GM06990 (cell line): ENCODE measurements at regions not wholly inside any gene's neighbourhood (a gene's known extent, or its start where the extent isn't known, plus 50 kb on each side); places are given as distances from the start of the nearest gene placed in this dataset.

Source experiments
- DNase-seq: peaks from one replicate; pipeline ENCODE4 v3.0.0-alpha.2; 2011; ENCODE audit not compliant: insufficient read length; ENCODE audit errors: extremely low read depth
- H3K27me3 ChIP-seq: replicated peaks from 2 replicates; pipeline ENCODE4 v1.6.0; 2011; ENCODE audit warnings: low read length; ENCODE audit not compliant: control insufficient read depth, insufficient read depth
- H3K36me3 ChIP-seq: 2 replicates; pipeline ENCODE4 v1.5.1; 2011; ENCODE audit warnings: low read length; ENCODE audit not compliant: control insufficient read depth, insufficient read depth
- H3K4me3 ChIP-seq: replicated peaks from 2 replicates; pipeline ENCODE4 v1.5.1; 2011; ENCODE audit warnings: low read depth, mild to moderate bottlenecking, control low read depth, low read length
- TF ChIP-seq, protein P1 (sequence below): IDR thresholded peaks from 2 replicates; pipeline ENCODE4 v1.5.1; 2011; ENCODE audit warnings: low read length, control low read depth, mild to moderate bottlenecking, inconsistent platforms; ENCODE audit not compliant: insufficient read depth, poor library complexity, severe bottlenecking

DNA sequence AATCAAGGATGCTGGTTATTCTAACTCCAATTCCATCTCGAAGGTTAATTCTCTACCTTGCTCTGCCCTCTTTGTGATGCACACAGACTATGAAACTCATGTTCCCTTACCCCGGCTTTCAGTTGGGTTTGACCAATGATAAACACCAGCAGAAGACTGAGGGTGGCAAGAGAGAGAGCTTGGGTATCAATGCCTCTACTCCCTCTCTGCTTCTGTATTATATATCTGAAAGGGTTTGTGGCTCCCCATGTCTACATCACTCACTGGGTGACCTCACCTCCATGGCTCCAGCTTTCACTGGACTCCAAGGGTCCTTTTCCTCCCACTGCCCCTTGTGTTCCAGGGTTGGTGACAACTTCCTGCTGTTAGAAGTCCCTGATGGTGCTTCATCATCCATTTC lies 659.0 kb upstream of the TBX3 start:
- DNase-seq, result no peak
- Histone ChIP-seq H3K27me3 (no peaks in the 10 kb centered on the region), H3K4me3 (no peak overlapping the region), H3K36me3 (no peaks in the 10 kb centered on the region)
- TF ChIP-seq, protein P1, sequence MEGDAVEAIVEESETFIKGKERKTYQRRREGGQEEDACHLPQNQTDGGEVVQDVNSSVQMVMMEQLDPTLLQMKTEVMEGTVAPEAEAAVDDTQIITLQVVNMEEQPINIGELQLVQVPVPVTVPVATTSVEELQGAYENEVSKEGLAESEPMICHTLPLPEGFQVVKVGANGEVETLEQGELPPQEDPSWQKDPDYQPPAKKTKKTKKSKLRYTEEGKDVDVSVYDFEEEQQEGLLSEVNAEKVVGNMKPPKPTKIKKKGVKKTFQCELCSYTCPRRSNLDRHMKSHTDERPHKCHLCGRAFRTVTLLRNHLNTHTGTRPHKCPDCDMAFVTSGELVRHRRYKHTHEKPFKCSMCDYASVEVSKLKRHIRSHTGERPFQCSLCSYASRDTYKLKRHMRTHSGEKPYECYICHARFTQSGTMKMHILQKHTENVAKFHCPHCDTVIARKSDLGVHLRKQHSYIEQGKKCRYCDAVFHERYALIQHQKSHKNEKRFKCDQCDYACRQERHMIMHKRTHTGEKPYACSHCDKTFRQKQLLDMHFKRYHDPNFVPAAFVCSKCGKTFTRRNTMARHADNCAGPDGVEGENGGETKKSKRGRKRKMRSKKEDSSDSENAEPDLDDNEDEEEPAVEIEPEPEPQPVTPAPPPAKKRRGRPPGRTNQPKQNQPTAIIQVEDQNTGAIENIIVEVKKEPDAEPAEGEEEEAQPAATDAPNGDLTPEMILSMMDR, result no peak

DNA sequence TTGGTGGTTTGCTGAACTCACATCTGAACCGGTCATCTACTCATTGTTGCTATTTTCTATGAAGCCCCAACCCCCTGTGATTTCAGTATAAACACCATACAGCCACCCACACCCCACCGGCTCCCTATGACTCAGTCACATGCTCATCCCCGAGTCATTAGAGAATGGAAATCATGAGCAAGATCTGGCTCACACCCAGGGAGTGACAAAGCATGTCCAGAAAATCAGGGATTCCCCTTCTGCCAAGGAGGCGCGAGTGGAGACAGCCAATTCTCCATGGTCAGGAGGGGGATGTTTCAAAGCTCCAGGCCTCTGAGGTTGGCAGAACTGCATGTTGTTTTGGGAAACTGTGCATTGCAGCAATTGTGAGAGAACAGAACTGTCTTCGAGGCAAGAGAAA lies 657.5 kb upstream of the TBX3 start:
- TF ChIP-seq, protein P1, result no peak
- no peak for DNase-seq
- Histone ChIP-seq H3K4me3 (no peak overlapping the region), H3K27me3 (no peaks in the 10 kb centered on the region), H3K36me3 (no peaks in the 10 kb centered on the region)

DNA sequence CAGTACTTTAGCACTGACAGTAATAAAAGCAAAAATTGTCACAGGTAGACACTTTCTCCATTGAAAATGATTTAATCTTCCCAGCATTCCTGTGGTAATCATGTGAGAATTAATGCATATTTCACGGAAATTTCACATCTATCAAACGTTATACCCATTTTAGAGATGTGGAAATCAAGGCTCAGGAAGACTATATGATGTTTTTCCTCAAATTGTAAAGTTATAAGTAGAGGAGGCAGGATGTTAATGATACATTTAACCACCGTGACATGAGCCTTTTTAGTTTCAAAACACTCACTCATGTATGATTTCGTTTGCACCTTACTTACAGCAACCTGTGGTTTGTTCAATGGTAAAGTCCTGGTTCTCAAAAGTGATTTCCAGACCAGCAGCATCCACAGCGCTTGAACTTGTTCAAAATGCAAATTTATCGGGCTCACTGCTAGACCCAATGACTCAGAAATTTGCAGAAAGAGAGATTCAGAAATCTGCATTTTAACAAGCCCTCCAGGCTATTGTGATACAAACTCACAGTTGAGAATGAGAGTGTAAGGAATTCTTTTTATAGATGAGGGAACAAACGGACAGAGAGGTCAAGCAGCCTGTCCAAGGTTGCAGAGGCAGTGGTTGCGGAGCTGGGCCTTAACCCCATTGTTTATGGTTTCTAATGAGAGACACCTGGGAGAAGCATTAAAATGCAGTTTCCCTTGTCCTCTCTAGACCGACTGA lies 654.8 kb upstream of the TBX3 start:
- H3K36me3 ChIP-seq, result no peaks in the 10 kb centered on the region
- no peak overlapping the region; the same call in 1 of the 2 replicates for H3K4me3 ChIP-seq
- DNase-seq, result no peak
- TF ChIP-seq, protein P1, result no peak
- peaks cover 2% of the 10 kb centered on the region; the same call in 1 of the 2 replicates for H3K27me3 ChIP-seq

DNA sequence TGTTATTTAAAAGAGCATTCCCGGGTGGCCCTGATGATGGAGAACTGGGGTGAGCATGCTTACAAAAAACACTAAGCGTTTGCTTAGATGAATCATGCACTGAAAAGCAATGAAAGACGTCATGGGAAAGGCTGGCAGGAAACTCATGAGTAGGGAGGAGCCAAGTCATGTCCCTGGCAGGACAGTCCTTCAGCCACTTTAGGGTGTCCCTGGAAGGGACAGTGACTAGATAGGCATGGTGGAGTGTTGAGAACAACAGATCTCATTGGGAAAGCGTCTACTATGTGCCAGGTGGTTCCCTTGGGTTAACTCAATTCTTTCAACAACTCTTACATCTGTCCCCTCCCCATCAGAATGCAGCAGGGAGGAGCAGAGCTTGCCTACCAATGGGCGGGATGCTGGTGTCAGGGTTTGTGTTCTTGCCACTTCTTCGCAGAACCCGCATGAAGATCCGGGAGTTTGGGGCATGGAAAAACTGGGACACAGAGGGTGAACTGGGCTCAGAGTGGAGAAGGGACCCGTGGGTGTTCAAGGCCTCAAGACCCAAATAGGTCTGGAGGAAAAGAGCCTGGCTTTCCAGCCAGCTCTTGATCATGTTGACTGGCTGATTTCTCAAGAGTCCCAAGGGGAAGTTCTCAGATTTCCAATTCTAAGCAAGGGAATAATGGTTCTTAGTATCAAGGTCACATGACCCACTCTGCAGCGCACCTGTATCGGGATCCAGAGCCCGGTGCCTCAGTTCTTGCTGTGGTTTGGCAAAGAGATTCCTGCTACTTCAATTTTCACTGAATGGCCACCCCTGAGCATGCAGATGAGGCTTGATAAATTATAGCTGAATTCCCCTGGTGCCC lies 653.9 kb upstream of the TBX3 start:
- DNase-seq, result no peak
- H3K4me3 ChIP-seq, result no peak overlapping the region

DNA sequence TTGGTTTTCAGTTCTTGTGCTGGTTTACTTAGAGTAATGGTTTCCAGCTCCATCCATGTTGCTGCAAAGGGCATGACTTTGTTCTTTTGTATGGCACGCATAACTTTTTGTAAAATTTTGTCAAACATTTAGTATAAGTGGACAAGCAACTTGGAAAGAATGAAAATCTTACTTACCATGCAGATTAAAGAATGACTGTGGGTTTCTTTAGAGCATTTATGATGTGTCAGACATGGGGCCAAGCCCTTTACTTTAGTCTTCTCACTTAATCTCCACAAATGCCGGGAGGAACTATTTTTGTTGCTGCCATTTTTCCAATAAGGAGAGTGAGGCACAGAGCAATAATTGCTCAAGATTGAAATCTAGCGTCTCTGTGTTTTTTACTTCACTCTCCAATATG lies 652.5 kb upstream of the TBX3 start:
- TF ChIP-seq, protein P1, result no peak

More for the DNA sequence above, 653.9 kb upstream of the TBX3 start:
- H3K36me3 ChIP-seq, result no peaks in the 10 kb centered on the region
- TF ChIP-seq, protein P1, result no peak
- peaks cover 2% of the 10 kb centered on the region; the same call in 1 of the 2 replicates for H3K27me3 ChIP-seq

More for the DNA sequence above, 652.5 kb upstream of the TBX3 start:
- no peak for DNase-seq
- no peaks in the 10 kb centered on the region for H3K36me3 ChIP-seq
- H3K4me3 ChIP-seq, result no peak overlapping the region
- H3K27me3 ChIP-seq, result peaks cover 2% of the 10 kb centered on the region; the same call in 1 of the 2 replicates
